HPDE6-E6E7 (cell line): ENCODE measurements at regions not wholly inside any gene's neighbourhood (a gene's known extent, or its start where the extent isn't known, plus 50 kb on each side); places are given as distances from the start of the nearest gene placed in this dataset.

Experiments used
- DNase-seq: peaks from one replicate; pipeline ENCODE4 v3.0.0; 2011; ENCODE audit warnings: missing footprints; ENCODE audit errors: extremely low spot score

DNA sequence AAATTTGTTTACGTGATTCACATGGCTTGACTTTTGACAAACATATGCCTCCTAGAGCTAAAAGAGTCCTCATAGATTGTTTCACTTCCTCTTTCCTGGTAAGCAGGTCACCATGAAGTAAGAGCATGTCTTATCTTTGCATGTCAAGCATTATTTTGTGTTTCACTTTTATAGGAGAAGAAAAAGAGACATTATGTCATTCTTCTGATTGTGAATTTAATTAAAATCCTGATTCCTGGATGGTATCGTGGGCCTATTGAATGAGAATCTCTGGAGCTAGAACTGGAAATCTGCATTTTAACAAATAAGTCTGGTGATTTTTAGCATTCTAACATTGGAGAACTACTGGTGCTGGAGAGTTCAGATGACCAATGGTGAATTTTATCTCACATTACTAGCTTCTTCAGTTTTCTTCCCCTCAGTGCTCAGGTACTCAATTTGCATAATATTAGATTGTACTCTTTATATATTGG is 218.6 kb upstream of the ATP2B1 start:
- no peak for DNase-seq

DNA sequence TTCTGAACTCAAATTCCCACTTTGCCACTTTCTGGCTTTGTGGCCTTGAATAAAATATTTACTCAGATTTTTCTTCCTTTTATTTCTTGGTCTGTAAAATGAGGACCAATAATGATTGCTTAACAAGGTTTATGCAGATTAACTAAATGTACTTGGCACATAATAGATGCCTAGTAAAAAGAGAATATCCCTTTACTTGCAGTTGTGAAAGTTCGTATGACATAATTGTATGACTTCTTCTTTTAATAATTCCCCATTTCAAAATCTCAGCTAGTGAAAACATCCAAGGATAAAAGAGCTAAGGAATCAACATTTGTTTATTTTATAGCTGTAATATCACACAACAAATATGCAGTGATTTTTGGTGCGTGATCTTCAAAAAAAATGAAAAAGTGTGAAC is 215.6 kb upstream of the ATP2B1 start:
- no peak for DNase-seq

DNA sequence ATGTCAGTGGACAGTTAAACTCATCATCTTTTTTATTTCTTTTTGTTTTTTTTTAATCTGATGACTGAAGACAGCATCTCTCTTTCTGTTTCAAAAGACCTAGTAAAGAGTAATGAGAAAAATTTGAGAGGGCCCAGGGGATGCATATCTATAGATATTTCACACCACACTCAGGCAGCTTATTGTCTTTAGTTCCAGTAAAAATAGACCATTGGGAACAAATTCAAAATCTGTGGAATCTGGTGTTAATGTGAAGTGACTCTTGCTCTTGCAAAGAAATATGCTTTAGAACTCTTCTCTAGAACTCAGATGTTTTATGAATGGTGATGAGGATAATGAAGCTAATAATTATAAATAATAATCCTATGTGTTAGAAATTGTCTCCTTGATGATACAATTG is 214.5 kb upstream of the ATP2B1 start:
- DNase-seq: no peak

DNA sequence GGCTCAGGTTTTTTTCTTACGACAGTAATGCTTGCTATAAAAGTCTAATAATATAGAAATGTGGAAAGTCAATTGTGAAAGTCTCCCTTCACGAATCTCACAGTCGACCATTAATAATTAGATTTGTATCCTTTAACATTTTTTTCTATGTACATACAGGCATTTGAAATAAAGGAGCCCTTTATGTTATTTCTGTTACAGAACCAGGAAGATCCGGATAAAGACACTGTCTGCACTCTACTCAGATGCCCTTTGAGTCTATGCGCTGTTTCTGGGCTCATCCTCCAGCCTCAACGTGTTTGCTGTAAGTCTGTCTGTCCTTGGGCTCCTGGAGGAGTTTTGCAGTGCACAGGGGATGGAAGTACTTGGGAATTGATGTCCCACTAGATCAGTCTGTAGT is 212.2 kb upstream of the ATP2B1 start:
- DNase-seq: no peak

DNA sequence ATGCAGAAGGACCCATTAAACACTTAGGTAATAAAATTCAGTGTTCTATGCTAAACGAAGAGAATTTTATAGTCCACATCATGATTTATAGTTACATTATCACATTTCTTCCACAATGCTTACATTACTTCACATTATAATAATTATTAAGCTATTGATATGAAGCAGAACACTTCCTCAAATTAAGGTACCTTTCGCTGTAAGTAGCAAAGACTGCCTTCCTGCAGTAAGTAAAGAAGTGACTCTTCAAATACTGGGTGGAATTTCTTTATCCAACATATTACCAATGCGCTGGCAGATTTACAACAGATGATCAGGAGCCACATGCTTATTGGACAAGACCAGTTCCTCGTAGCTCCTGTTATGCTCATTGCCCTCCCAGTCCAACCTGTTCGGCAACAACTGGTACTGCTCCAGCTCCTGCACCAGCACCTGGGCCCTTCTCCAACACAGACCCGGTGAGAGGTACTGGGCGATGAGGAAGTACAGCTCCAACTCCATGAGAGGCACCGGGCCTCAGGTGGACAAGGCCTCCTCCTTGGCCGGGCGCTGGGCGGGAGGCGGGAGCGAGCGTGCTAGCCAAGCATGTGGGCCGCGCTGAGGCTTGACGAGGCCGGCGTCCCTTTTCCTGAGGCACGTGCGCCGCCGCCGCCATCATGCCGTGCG is 210.7 kb upstream of the ATP2B1 start:
- DNase-seq: no peak

DNA sequence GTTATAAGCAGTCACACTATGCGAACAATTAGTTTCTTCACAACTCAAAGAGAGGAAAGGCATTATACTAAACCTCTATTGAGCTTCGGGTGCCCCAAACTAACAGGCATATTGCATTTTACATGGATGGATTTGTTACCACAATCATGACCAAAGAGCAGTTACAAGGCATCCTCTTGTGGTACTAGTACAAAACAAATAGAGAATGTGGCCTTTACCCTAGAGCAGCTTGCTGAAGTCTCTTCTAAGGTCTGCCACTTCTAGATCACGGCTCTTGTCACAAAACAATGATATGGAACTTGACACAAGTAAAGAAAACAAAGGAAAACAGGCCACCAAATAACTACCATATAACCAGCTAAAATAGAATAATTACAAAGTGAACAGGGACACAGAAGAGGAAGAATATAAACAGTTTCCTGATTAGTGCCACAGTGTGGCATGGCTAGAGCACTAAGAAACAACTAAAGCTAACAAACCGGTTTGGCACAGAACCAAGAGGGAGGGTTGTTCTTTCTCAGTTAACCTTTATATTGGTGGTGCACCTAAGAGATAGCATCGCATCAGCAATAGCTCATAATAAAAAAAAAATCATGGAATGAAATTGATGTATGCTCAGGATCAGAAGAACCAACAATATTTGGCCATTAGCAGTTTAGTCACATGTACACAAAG is 209.7 kb upstream of the ATP2B1 start:
- DNase-seq: no peak

DNA sequence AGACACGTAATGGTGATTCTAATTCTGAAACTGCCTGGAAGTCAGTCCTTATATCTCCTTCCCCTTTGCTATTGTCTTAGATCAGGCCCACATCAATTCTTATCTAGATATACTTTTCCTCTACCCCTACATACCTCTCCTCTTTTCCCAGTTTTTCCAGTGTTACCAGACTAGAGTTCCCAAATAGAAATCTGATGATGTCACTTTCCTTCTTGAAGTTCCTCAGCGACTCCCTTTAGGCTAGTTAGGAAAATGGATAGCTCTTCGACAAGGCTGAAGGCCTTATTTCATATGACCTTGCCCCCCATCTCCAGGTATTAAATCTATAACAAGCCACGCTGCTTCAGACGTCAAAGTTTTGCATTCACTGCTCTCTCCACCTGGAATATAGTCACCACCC is 201.1 kb upstream of the ATP2B1 start:
- no peak for DNase-seq

DNA sequence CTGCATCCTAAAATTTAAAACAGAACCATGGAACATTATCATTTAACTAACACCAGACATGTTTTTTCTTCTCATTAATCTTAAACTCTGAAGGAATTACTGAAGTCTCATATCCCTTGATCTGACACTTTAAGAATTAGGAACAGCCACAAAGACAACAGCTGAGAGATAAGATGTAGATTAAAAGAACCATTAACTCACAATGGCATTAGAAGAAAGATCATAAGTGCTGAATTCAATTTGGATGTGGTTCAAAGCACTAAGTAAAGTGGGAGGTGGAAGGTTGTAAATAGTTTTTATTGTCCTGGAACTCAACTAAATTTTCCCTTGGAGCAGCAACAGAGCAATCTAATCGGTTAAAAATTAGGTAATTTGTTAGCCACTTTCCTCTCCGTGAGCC is 199.0 kb upstream of the ATP2B1 start:
- DNase-seq: no peak

DNA sequence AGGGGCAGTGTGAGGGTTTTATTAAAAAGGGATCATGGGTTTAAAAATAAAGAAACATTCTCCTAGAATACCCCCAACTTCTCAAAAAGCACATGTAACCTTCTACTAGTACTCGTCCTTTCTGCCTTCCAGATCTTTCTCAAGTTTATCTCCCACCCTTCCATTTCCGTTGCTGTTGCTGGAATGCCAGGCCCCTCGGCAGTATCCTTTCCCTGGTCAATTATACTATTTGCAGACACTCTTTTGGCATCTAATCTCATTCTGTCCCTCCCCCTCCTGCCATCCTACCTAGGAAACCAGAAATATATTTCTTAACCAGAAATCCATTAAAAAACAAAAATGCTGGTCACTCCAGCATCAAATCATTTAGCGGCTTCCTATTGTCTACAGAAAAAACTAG is 198.2 kb upstream of the ATP2B1 start:
- DNase-seq: no peak

DNA sequence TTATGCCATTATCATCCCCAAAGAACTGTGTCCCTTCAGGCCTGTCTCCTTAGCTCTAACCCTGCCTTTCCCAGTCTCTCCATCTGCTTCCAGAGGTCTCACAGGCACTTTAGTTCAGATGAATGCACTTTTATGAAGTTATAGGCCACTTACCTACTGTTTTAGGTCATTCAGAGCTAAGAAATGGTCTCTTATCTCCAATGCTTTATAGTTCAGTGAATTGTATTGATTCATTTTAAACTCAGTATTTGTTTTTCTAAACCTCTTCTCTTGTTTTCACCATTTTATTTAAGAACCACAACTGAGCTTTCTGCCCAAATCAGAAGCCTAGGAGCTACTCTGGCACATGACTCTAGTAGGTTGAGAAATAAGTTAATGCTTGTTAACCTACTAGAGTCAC is 197.5 kb upstream of the ATP2B1 start:
- DNase-seq: no peak

DNA sequence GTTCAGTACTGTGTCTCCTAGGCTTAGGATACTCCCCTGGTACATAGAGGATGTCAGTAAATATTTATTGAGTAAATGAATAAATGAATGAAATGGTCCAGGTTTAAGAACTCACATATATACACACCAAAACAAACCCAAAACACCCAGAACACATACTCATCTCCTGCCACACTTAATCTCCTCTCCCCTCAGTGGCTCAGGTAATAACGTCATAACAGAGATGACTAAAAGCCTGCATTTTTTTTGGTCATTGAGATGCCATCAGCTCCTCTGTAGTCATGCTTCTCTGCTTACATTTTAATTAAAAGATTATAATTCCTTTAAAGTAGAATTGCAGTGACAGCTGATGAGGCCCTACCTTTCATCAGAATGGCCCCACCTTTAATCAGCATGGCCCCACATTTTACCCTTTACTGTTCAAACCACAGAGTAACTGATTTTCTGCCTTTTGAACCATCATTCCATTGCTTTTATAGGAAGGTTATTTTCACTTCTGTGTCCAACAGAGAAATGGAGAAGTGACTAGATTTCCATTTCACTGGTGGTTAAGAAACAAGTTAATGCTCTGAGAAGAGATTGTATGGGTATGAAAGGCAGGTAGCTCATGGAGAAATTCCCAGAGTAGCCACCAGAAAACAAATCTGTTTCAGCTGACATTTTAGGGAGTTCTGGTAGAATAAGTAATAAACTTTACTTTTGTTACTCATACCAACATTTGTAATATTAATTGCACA is 193.4 kb upstream of the ATP2B1 start:
- no peak for DNase-seq

DNA sequence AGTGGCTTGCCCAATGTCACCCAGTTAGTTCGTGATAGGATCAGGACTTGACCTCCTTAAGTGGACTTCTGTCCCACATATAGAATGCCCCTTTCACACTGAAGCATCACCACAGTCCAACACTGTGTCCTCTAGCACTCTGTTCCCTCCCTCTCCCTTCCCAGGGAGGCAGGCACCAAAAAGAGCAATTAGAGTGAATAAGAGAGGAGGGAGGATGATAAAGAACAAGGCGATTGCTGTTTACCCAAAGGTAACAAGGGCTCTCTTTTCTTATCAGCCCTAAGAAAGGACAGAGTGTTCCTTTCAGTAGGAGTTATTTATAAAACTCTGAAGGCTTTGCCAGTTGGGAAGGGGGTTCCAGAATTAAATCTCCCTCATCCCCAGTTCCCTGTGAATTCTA is 192.7 kb upstream of the ATP2B1 start:
- no peak for DNase-seq

DNA sequence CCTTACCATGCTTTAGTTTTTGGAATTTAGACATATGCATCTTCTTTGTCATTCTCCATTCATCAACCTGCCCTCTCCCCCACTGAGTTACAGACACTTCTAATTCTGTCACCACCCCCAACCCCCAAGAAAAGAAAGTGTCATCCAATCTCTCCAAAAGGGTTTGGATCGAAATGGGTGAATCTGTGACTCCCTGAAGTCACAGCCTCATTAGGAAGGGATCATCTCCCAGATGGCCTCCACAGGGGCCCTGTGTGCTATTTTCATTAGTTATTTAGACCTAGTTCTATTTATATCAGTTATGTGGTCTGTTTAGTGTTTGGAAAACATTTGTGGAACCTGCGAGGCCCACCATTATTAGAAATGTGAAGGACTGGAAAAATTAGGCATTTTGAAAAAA is 191.0 kb upstream of the ATP2B1 start:
- no peak for DNase-seq

DNA sequence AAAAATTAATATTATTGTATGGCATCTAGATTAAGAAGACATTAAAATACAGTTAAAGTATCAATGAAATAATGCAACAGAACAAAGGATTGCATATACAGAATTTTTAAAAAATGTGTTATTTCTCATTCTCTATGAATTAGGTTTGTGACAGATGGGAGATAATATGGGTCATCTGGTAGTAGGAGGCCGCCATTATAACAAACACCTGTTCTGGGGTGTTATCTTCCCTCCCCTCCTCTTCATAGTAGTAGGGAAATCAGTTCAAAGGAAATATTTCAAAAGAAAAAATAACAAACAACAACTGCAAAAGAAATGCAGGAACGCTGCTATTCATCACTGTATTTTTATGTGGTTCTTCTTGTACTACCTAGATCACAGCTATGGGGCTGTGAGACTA is 187.0 kb upstream of the ATP2B1 start:
- DNase-seq: no peak

DNA sequence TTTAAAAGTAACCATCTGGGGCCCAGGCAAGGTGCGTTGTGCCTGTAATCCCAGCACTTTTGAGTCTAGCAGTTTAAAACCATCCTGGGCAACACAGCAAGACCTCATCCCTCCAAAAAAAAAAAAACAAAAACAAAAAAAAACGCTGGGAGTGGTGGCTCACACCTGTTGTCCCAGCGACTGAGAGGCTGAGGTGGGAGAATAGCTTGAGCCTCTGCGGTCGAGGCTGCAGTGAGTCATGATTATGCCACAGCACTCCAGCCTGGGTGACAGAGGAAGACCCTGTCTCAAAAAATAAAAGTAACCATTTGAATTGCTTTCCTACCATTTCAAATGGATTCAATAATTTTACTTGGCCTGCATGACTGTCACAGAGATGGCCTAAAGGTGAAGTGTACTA is 186.5 kb upstream of the ATP2B1 start:
- no peak for DNase-seq

DNA sequence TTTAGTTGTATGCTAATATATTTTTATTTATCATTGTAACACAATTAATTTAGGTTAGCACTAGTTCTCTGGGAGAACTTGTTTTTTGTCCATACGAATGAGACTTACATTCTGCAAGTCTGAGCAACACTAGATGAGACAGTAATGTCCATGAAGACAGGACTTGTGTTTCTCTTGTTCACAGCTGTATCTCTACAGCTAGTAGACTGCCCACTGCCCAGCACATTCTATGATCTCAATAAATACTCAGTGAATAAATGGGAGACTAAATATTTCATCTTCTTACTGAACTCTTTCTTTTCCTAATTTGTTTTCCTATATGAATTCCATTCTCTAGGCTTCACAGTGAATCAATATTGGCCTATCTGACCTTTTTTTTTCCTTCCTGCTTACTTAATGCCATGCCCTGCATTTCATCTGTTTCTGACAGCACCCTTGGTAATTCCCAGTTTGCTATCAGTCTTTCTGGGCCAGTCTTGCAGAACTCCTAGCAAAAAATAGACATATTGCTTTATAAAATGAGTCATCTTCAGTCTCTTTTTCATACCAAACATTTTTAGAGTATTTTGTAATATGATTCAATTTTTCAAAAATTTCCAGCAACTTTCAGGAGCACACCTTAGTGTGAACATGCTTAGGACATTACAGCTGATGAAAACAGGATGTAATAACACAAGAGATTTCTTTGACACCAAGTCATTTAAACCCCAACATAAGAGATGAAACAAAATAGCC is 185.5 kb upstream of the ATP2B1 start:
- no peak for DNase-seq

DNA sequence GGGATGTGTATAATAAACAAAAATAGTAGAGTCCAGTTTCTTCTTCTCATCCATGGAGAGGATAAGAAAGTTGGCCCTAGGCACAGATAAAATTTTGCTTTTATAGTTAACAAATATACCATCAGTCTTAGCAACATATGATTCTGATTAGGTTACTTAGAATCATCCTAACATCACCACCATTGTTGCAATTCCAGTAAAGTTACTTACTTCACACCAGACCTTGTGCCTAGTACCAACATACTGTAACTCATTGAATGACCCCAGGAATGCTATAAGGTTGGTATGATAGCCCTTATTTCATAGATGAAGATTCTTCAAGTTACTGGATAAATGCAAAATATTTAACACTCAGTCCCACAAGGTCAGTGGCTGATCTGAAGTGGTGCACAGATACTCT is 183.8 kb upstream of the ATP2B1 start:
- no peak for DNase-seq

DNA sequence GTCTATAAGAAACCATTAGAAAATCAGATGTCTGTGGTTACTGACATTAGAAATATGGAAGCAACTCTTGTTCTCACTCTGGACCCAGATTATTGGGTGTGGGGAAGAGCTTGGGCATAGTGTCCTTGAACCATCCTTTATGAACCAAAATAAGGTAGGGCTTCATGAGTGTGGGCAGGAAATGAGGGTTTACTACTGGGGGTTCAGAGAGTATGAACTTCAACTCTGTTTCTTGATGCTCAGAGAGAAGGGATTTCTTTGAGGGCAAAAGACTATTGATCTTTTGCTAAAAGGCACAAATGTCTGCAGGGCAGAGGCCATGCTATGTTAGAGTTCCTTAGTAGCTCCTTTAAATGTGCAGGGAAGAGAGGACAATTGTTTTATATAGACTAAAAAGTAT is 183.3 kb upstream of the ATP2B1 start:
- DNase-seq: no peak

DNA sequence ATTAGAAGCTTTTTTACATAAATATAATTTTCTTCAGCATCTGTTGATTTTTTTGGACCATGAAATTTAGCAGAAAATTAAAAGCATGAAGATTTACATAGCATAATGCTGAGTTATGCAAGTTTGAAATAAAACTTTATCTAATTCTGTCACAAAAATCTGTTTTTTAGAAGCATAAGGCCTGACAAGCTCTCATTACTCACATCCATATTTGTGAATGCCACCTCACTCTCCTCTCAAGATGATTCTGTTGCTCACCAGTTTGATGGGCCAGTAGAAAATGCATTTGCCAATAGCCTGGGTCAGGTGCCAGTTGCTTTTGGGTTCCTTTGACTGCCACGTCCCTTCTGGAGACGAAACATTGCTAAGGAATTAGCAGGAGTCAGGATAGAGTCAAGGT is 181.5 kb upstream of the ATP2B1 start:
- DNase-seq: no peak

DNA sequence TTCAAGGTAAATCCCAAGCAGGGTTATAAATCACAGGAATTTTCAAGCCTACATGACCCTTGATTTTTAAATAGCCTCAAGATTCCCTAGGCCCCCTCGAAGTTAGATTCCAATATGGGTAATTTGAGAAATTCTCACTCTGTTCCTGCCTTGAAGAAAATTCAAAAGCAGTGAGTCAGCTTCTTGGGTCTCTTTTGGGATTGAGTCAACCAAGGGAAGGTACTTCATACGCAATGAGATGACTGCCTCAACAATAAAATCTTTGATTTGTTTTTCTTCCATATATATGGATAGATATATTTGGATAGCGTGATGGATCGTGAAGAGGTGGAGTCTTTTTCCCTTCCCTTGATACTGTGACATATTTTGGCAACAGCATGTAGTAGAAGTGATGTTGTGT is 180.4 kb upstream of the ATP2B1 start:
- no peak for DNase-seq

DNA sequence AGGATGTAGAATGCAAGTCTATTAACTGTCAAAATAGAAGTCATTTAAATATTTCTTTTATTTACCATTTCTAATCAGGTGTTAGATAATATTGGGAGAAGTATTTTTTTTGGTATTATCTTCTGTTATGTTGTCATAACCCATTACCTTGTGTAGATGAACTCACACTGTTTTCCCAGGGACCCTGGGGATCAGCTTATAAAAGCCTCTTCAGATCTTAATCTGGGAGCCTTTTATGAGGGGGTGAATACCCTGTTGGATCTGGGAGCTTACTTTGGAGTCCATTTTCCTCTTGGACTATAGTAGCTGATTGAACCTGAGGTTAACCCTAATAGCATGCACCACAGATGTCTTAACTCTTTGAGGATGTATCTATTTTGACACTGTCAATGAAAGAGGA is 176.3 kb upstream of the ATP2B1 start:
- no peak for DNase-seq

DNA sequence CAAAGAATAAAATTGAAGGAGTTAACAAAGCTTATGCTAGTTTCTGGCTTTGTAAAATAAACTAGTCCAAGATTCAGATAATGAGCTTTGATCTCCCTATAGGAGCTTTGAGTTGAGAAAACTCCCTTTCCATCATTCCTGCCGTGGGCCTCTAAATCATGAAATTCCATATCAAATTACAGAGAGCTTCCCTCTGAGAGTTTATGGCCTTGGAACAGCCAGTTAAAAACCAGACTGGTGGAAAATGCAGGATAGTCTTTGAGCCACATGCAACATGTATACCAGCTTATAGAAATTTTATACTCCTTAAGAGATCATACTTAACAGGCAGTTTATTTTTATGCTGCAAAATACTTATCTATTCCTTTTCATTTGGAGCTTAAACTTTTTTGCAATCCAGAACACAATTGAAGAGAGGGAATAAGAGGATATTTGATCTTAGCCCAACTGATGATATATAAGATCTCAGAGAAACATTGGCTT is 175.8 kb upstream of the ATP2B1 start:
- no peak for DNase-seq
